ENCODE measurements at regions not wholly inside any gene's neighbourhood (a gene's known extent, or its start where the extent isn't known, plus 50 kb on each side); places are given as distances from the start of the nearest gene placed in this dataset.

GRCh38 chr1:222014001-222014400 is 272.1 kb upstream of the DUSP10 start:
- Histone ChIP-seq H3K4me3 (ENCODE audit: low read length) (no peak overlapping the region), H3K9me3 (replicated peaks; ENCODE audit: insufficient read depth, low read length) (no peaks in the 10 kb centered on the region), H3K27me3 (replicated peaks; ENCODE audit: insufficient read depth, low read length) (no peaks in the 10 kb centered on the region), H3F3A (ENCODE audit: insufficient read depth, low read length) (no peaks in the 10 kb centered on the region), H3K9me2 (replicated peaks; ENCODE audit: insufficient read depth, low read length) (no peaks in the 10 kb centered on the region), H2AFZ (ENCODE audit: low read length) (no peak overlapping the region), H3K36me3 (replicated peaks; ENCODE audit: insufficient read depth, low read length) (no peaks in the 10 kb centered on the region), H3K79me2 (ENCODE audit: low read length) (no peaks in the 10 kb centered on the region), H3K9ac (ENCODE audit: low read length) (no peak overlapping the region), H4K20me1 (ENCODE audit: insufficient read depth, low read length) (no peaks in the 10 kb centered on the region), H3K4me2 (ENCODE audit: low read depth, low read length) (no peak overlapping the region), H3K4me1 (ENCODE audit: low read length) (no peaks in the 10 kb centered on the region), H3K27ac (ENCODE audit: low read length) (no peak overlapping the region)
- TF ChIP-seq EZH2phosphoT487 (IDR thresholded peaks at IDR 0.05; ENCODE audit: low read length): no peak
- TF ChIP-seq, protein P1, sequence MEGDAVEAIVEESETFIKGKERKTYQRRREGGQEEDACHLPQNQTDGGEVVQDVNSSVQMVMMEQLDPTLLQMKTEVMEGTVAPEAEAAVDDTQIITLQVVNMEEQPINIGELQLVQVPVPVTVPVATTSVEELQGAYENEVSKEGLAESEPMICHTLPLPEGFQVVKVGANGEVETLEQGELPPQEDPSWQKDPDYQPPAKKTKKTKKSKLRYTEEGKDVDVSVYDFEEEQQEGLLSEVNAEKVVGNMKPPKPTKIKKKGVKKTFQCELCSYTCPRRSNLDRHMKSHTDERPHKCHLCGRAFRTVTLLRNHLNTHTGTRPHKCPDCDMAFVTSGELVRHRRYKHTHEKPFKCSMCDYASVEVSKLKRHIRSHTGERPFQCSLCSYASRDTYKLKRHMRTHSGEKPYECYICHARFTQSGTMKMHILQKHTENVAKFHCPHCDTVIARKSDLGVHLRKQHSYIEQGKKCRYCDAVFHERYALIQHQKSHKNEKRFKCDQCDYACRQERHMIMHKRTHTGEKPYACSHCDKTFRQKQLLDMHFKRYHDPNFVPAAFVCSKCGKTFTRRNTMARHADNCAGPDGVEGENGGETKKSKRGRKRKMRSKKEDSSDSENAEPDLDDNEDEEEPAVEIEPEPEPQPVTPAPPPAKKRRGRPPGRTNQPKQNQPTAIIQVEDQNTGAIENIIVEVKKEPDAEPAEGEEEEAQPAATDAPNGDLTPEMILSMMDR (IDR thresholded peaks at IDR 0.05; ENCODE audit: low read length): no peak
- TF ChIP-seq EZH2 (optimal IDR thresholded peaks at IDR 0.05; ENCODE audit: low read depth, low read length): no peak
- no peak for DNase-seq

DNA sequence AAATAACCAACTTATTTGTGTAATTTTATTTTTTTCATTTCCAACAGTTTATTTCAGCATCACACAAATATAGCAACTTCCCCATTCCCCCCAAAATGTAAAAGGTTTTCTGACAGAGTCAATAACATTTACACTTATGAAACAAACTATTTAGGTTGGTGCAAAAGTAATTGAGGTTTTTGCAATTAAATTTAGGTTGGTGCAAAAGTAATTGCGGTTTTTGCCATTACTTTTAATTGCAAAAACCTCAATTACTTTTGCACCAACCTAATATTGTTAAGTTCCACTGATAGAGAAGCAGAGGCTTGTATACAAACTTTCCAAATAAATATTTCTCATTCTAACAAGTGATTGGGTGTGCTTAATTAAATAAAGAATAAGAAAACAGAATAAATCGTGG is 270.9 kb upstream of the DUSP10 start:
- Histone ChIP-seq H3K27me3 (replicated peaks; ENCODE audit: insufficient read depth, low read length) (no peaks in the 10 kb centered on the region), H3K4me1 (ENCODE audit: low read length) (no peaks in the 10 kb centered on the region), H3K79me2 (ENCODE audit: low read length) (no peaks in the 10 kb centered on the region), H3K4me2 (ENCODE audit: low read depth, low read length) (no peak overlapping the region), H3K9me2 (replicated peaks; ENCODE audit: insufficient read depth, low read length) (no peaks in the 10 kb centered on the region), H2AFZ (ENCODE audit: low read length) (no peak overlapping the region), H4K20me1 (ENCODE audit: insufficient read depth, low read length) (no peaks in the 10 kb centered on the region), H3K36me3 (replicated peaks; ENCODE audit: insufficient read depth, low read length) (no peaks in the 10 kb centered on the region), H3K9ac (ENCODE audit: low read length) (no peak overlapping the region), H3F3A (ENCODE audit: insufficient read depth, low read length) (no peaks in the 10 kb centered on the region), H3K4me3 (ENCODE audit: low read length) (no peak overlapping the region), H3K9me3 (replicated peaks; ENCODE audit: insufficient read depth, low read length) (no peaks in the 10 kb centered on the region), H3K27ac (ENCODE audit: low read length) (no peak overlapping the region)
- DNase-seq: no peak
- TF ChIP-seq EZH2 (optimal IDR thresholded peaks at IDR 0.05; ENCODE audit: low read depth, low read length): no peak
- TF ChIP-seq EZH2phosphoT487 (IDR thresholded peaks at IDR 0.05; ENCODE audit: low read length): no peak
- TF ChIP-seq, protein P1 (IDR thresholded peaks at IDR 0.05; ENCODE audit: low read length): no peak

- no peaks in the 10 kb centered on the region for H4K20me1 ChIP-seq (ENCODE audit: insufficient read depth, low read length)
- TF ChIP-seq EZH2phosphoT487 (IDR thresholded peaks at IDR 0.05; ENCODE audit: low read length): no peak
- TF ChIP-seq, protein P1 (IDR thresholded peaks at IDR 0.05; ENCODE audit: low read length): 0 out of 2 replicates have a peak, but pooled peaks have one; percentile 3
- H2AFZ ChIP-seq (ENCODE audit: low read length): no peak overlapping the region
- no peak overlapping the region for H3K27ac ChIP-seq (ENCODE audit: low read length)
- H3K9ac ChIP-seq (ENCODE audit: low read length): no peak overlapping the region
- no peaks in the 10 kb centered on the region for H3K9me2 ChIP-seq (replicated peaks; ENCODE audit: insufficient read depth, low read length)
- H3K9me3 ChIP-seq (replicated peaks; ENCODE audit: insufficient read depth, low read length): no peaks in the 10 kb centered on the region
- H3K36me3 ChIP-seq (replicated peaks; ENCODE audit: insufficient read depth, low read length): no peaks in the 10 kb centered on the region
- no peaks in the 10 kb centered on the region for H3K27me3 ChIP-seq (replicated peaks; ENCODE audit: insufficient read depth, low read length)
- H3K4me3 ChIP-seq (ENCODE audit: low read length): no peak overlapping the region
- H3K4me1 ChIP-seq (ENCODE audit: low read length): no peaks in the 10 kb centered on the region
- no peak for DNase-seq
- H3K4me2 ChIP-seq (ENCODE audit: low read depth, low read length): no peak overlapping the region
- H3F3A ChIP-seq (ENCODE audit: insufficient read depth, low read length): no peaks in the 10 kb centered on the region
- H3K79me2 ChIP-seq (ENCODE audit: low read length): no peaks in the 10 kb centered on the region
Measured at GRCh38 chr1:222010306-222010705, 268.4 kb upstream of the DUSP10 start.
